Lower leg skin (tissue), 4 donors: ENCODE measurements at regions not wholly inside any gene's neighbourhood (a gene's known extent, or its start where the extent isn't known, plus 50 kb on each side); places are given as distances from the start of the nearest gene placed in this dataset.
A peak's percentile ranks its signal among the peaks of the same experiment; 100 is the strongest.

Experiments used
- DNase-seq, 2 donors: peaks; one replicate each; pipeline ENCODE4 v3.0.0-alpha.2; 2019; ENCODE audit warnings: low spot score in 2 of 2
- H3K4me3 ChIP-seq: fragments of 200-600 bp; sonication (generic); 2 replicates; pipeline ENCODE4 v1.5.1; 2017; ENCODE audit warnings: mild to moderate bottlenecking, low read depth; ENCODE audit not compliant: poor library complexity, severe bottlenecking
- POLR2A ChIP-seq, 2 donors: fragments of 450-650 bp; IDR thresholded peaks; one replicate each; pipeline ENCODE4 v1.6.1; 2016 to 2017; ENCODE audit warnings: antibody characterized with exemption in 2 of 2, mild to moderate bottlenecking in 1 of 2, moderate library complexity in 1 of 2
- WGBS, 2 donors: methylation state at CpG; one replicate each; pipeline ENCODE4 v1.1.5; 2018; 5-methylcytosine and 5-hydroxymethylcytosine counted together
- intact Hi-C: fragments of 100-400 bp; cut with DNase I; formaldehyde crosslinking; loops from one replicate; pipeline ENCODE4 v1.15.0; 2023; ENCODE audit warnings: low total_unique reads
- TF ChIP-seq, protein P1 (sequence below), 3 donors: fragments of 450-650 bp; IDR thresholded peaks; one replicate each; pipeline ENCODE4 v1.5.1; 2016; ENCODE audit warnings: antibody characterized with exemption in 3 of 3, mild to moderate bottlenecking in 3 of 3, moderate library complexity in 2 of 3

DNA sequence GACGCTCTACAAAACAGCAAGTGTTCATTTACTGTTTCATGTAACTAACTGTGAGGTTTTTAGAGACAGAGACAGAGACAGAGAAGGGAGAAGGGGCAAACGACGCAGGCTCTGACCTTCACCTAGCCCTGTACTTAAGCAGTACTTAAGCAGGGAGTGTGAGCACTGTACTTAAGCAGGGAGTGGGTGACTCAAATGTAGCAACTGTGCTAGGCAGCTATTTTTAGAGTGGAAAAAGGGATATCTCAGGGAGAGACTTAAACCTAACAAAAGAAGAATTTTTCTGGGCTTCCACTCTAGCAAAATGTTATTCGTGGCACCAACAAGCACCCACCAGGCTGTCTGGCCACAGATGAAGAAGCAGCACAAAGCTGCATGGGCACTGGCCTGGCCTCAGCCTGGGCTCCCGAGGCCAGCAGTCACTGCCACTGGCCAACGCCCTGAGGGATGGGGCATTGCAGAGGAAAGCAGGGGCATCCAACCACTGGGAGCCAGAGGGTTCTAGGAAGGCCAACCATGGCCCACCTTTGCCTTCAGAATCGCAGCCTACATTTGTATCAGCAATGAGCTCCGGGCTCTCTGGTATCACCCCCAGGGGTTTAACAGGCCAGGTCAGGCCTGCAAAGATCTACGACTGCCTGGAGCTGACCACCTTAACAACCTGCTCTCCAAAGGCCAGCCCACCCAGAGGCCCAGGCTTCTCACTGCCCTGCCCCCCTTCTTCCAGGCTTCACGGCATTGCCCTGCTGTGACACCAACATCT lies 154.3 kb downstream of the TTC32 start:
- 82 to 88% methylated on average over 9 to 10 of the region's 10 CpGs for WGBS, 2 donors
- intact Hi-C loops: no loop called here
- DNase-seq: peak in 1 of 2 donors; percentile 71
- TF ChIP-seq POLR2A (IDR thresholded peaks at IDR 0.05): no peak
- TF ChIP-seq, protein P1, sequence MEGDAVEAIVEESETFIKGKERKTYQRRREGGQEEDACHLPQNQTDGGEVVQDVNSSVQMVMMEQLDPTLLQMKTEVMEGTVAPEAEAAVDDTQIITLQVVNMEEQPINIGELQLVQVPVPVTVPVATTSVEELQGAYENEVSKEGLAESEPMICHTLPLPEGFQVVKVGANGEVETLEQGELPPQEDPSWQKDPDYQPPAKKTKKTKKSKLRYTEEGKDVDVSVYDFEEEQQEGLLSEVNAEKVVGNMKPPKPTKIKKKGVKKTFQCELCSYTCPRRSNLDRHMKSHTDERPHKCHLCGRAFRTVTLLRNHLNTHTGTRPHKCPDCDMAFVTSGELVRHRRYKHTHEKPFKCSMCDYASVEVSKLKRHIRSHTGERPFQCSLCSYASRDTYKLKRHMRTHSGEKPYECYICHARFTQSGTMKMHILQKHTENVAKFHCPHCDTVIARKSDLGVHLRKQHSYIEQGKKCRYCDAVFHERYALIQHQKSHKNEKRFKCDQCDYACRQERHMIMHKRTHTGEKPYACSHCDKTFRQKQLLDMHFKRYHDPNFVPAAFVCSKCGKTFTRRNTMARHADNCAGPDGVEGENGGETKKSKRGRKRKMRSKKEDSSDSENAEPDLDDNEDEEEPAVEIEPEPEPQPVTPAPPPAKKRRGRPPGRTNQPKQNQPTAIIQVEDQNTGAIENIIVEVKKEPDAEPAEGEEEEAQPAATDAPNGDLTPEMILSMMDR (IDR thresholded peaks at IDR 0.05): no peak
- H3K4me3 ChIP-seq: no peak overlapping the region

GRCh38 chr2:19746611-19747309 lies 155.0 kb downstream of the TTC32 start:
- intact Hi-C loops: no loop called here
- WGBS, 2 donors: 85 to 88% methylated on average over 7 to 10 of the region's 13 CpGs
- peak in 1 of 2 donors; percentile 78 for DNase-seq

DNA sequence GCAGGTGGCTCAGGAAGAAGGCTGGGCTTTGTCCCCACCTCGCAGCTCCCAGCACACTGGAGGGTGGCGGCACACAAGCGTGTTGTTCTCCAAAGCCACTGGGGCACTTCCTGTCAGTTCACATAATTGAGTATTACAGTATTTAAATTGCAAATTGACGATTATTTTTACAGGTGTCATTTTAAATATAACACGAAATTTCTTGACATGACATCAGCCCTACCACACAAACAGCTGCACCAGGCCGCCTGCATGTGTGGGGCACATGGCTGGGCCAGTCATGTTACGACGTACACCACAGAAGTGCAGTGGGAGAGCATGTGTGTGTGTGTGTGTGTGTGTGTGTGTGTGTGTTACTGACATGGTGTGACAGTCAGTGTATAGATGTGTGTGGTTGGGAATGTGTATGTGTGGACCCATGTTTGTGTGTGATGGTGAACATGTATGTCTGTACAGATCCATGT lies 155.6 kb downstream of the TTC32 start:
- TF ChIP-seq, protein P1 (IDR thresholded peaks at IDR 0.05): no peak
- TF ChIP-seq POLR2A (IDR thresholded peaks at IDR 0.05): no peak
- no peak for DNase-seq
- H3K4me3 ChIP-seq: no peak overlapping the region
- intact Hi-C loops: no loop called here
- 80 to 82% methylated on average over 8 of the region's 8 CpGs for WGBS, 2 donors

More at GRCh38 chr2:19746611-19747309, 155.0 kb downstream of the TTC32 start:
- H3K4me3 ChIP-seq: no peak overlapping the region
- TF ChIP-seq, protein P1 (IDR thresholded peaks at IDR 0.05): no peak
- no peak for TF ChIP-seq POLR2A (IDR thresholded peaks at IDR 0.05)

DNA sequence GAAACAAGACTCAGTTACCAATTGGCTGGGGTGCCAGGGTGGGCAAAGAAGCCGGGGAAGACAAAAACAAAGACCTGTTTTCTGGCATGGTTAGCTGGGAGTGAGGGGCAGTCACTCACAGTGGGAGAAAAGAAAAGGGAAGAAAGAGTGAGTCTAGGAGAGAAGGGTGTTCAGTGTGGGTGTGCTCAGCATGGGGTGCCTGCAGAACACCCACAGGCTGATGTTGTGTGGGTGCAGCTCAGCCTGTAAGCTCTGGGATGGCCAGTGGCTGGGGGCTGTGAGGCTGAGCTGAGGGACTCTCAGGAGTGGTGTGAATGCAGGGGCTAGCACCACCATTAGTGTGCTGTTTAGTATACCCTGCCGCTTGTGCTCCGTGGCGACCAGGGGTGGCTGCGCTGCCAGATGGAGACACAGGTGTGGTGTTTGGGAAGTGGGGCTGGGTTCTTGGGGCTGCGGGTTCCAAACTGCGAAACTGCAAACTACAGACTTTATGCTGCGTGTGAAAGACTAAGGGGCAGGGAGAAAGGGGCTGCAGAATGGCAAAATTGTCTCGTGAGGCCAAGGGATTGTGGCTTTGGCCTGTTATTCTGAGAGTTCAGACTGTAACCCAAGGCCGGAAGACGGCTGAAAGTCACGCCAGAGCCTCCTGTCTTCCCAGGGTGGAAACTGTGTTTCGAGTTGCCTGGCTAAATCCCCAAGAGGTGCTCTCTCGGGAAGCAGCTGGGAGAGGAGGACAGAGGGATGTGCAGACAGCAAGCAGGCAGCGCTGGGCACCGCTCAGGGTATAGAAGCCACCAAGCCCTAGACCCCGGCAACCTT lies 156.3 kb downstream of the TTC32 start:
- 91 to 94% methylated on average over 17 of the region's 17 CpGs for WGBS, 2 donors
- peak in 1 of 2 donors; percentile 82 for DNase-seq
- no peak for TF ChIP-seq POLR2A (IDR thresholded peaks at IDR 0.05)
- TF ChIP-seq, protein P1 (IDR thresholded peaks at IDR 0.05): no peak
- H3K4me3 ChIP-seq: no peak overlapping the region
- intact Hi-C loops: no loop called here

- 91 to 93% methylated on average over 8 of the region's 8 CpGs for WGBS, 2 donors
- intact Hi-C loops: no loop called here
Observed at GRCh38 chr2:19744456-19745199, 157.2 kb downstream of the TTC32 start.

More at GRCh38 chr2:19744456-19745199, 157.2 kb downstream of the TTC32 start:
- no peak overlapping the region for H3K4me3 ChIP-seq
- TF ChIP-seq, protein P1 (IDR thresholded peaks at IDR 0.05): no peak
- no peak for TF ChIP-seq POLR2A (IDR thresholded peaks at IDR 0.05)
- DNase-seq: peak in 1 of 2 donors; percentile 74
